Esophagus (tissue), 2 donors: ENCODE measurements at regions not wholly inside any gene's neighbourhood (a gene's known extent, or its start where the extent isn't known, plus 50 kb on each side); places are given as distances from the start of the nearest gene placed in this dataset.
A peak's percentile ranks its signal among the peaks of the same experiment; 100 is the strongest.

Experiments
- H3K27ac ChIP-seq, 2 donors: one replicate each; pipeline ENCODE4 v1.5.1; 2013; ENCODE audit warnings: low read depth in 2 of 2, mild to moderate bottlenecking in 2 of 2, inconsistent platforms in 1 of 2, low read length in 1 of 2, moderate library complexity in 1 of 2
- H3K27me3 ChIP-seq, 2 donors: one replicate each; pipeline ENCODE4 v1.6.1; 2013; ENCODE audit warnings: low read length in 2 of 2, control low read depth in 1 of 2, mild to moderate bottlenecking in 1 of 2; ENCODE audit not compliant: insufficient read depth in 2 of 2, control insufficient read depth in 1 of 2
- H3K36me3 ChIP-seq, 2 donors: one replicate each; pipeline ENCODE4 v1.6.1; 2013; ENCODE audit warnings: low read length in 1 of 2; ENCODE audit not compliant: control insufficient read depth in 2 of 2, insufficient read depth in 2 of 2
- H3K4me1 ChIP-seq, 2 donors: one replicate each; pipeline ENCODE4 v1.6.1; 2013; ENCODE audit warnings: low read length in 1 of 2; ENCODE audit not compliant: control insufficient read depth in 2 of 2, insufficient read depth in 2 of 2
- H3K4me3 ChIP-seq, 2 donors: one replicate each; pipeline ENCODE4 v1.5.1; 2013; ENCODE audit warnings: low read length in 2 of 2, mild to moderate bottlenecking in 2 of 2, low read depth in 1 of 2, moderate library complexity in 1 of 2
- H3K9me3 ChIP-seq, 2 donors: one replicate each; pipeline ENCODE4 v1.6.1; 2013; ENCODE audit warnings: mild to moderate bottlenecking in 2 of 2, low read depth in 1 of 2, low read length in 1 of 2, moderate library complexity in 1 of 2; ENCODE audit not compliant: control insufficient read depth in 2 of 2, insufficient read depth in 1 of 2
- WGBS, 2 donors: extraction: QIAGEN DNeasy Blood & Tissue Kit; methylation state at CpG; one replicate each; pipeline ENCODE4 v1.1.7; 2013; 5-methylcytosine and 5-hydroxymethylcytosine counted together
- donor health status: healthy with polysubstance abuse.
- donor health status: Bipolar disorder and iron deficiency.

GRCh38 chr3:11089931-11090330 lies 64.4 kb upstream of the HRH1 start:
- peaks cover 0 to 3% of the 10 kb centered on the region in 2 donors for H3K9me3 ChIP-seq
- H3K4me1 ChIP-seq = peaks cover 0 to 16% of the 10 kb centered on the region in 2 donors
- H3K36me3 ChIP-seq = no peaks in the 10 kb centered on the region
- H3K27ac ChIP-seq = no peak overlapping the region
- 85 to 90% methylated on average over 6 of the region's 6 CpGs for WGBS, 2 donors
- H3K27me3 ChIP-seq = no peaks in the 10 kb centered on the region
- no peak overlapping the region for H3K4me3 ChIP-seq

GRCh38 chr3:11090551-11090950 lies 63.7 kb upstream of the HRH1 start:
- Histone ChIP-seq H3K9me3 (peaks cover 0 to 3% of the 10 kb centered on the region in 2 donors), H3K4me1 (peaks cover 0 to 16% of the 10 kb centered on the region in 2 donors), H3K27ac (no peak overlapping the region), H3K36me3 (no peaks in the 10 kb centered on the region), H3K27me3 (no peaks in the 10 kb centered on the region), H3K4me3 (no peak overlapping the region)
- WGBS, 2 donors = 35 to 44% methylated on average over 1 of the region's 1 CpG

GRCh38 chr3:11091088-11091590 lies 63.2 kb upstream of the HRH1 start:
- Histone ChIP-seq H3K27ac (no peak overlapping the region), H3K36me3 (no peaks in the 10 kb centered on the region), H3K27me3 (no peaks in the 10 kb centered on the region), H3K4me1 (peaks cover 0 to 19% of the 10 kb centered on the region in 2 donors), H3K9me3 (peaks cover 0 to 3% of the 10 kb centered on the region in 2 donors), H3K4me3 (no peak overlapping the region)
- WGBS, 2 donors = 32 to 46% methylated on average over 12 of the region's 12 CpGs

GRCh38 chr3:11091791-11092190 lies 62.5 kb upstream of the HRH1 start:
- Histone ChIP-seq H3K27me3 (no peaks in the 10 kb centered on the region), H3K27ac (no peak overlapping the region)
- 79 to 82% methylated on average over 13 of the region's 13 CpGs for WGBS, 2 donors

GRCh38 chr3:11093823-11094340 lies 60.4 kb upstream of the HRH1 start:
- Histone ChIP-seq H3K27me3 (no peaks in the 10 kb centered on the region), H3K36me3 (no peaks in the 10 kb centered on the region), H3K9me3 (no peaks in the 10 kb centered on the region), H3K4me3 (no peak overlapping the region), H3K27ac (no peak overlapping the region), H3K4me1 (peaks cover 3 to 21% of the 10 kb centered on the region in 2 donors)
- 93 to 96% methylated on average over 24 to 36 of the region's 36 CpGs for WGBS, 2 donors

More at GRCh38 chr3:11091791-11092190, 62.5 kb upstream of the HRH1 start:
- no peaks in the 10 kb centered on the region for H3K36me3 ChIP-seq
- no peak overlapping the region for H3K4me3 ChIP-seq
- peaks cover 1 to 22% of the 10 kb centered on the region in 2 donors for H3K4me1 ChIP-seq
- peaks cover 0 to 3% of the 10 kb centered on the region in 2 donors for H3K9me3 ChIP-seq

GRCh38 chr3:11095932-11096265 lies 58.4 kb upstream of the HRH1 start:
- H3K27me3 ChIP-seq = no peaks in the 10 kb centered on the region
- peaks cover 3 to 21% of the 10 kb centered on the region in 2 donors for H3K4me1 ChIP-seq
- no peaks in the 10 kb centered on the region for H3K9me3 ChIP-seq
- H3K36me3 ChIP-seq = no peaks in the 10 kb centered on the region
- no peak overlapping the region for H3K4me3 ChIP-seq
- no peak overlapping the region for H3K27ac ChIP-seq
- 66 to 70% methylated on average over 8 of the region's 8 CpGs for WGBS, 2 donors

- Histone ChIP-seq H3K9me3 (no peaks in the 10 kb centered on the region), H3K27ac (peak overlapping the region; percentile 79 to 80), H3K4me1 (peaks cover 3 to 21% of the 10 kb centered on the region in 2 donors), H3K36me3 (no peaks in the 10 kb centered on the region), H3K4me3 (no peak overlapping the region), H3K27me3 (no peaks in the 10 kb centered on the region)
- WGBS, 2 donors = 6 to 10% methylated on average over 23 of the region's 23 CpGs
Observed at GRCh38 chr3:11096266-11097139, 57.8 kb upstream of the HRH1 start.

- H3K4me3 ChIP-seq = no peak overlapping the region
- H3K9me3 ChIP-seq = no peaks in the 10 kb centered on the region
- peaks cover 3 to 9% of the 10 kb centered on the region in 2 donors for H3K4me1 ChIP-seq
- no peaks in the 10 kb centered on the region for H3K36me3 ChIP-seq
- H3K27ac ChIP-seq = no peak overlapping the region
- H3K27me3 ChIP-seq = no peaks in the 10 kb centered on the region
Observed at GRCh38 chr3:11099306-11099705, 55.0 kb upstream of the HRH1 start.
